ENCODE measurements at regions not wholly inside any gene's neighbourhood (a gene's known extent, or its start where the extent isn't known, plus 50 kb on each side); places are given as distances from the start of the nearest gene placed in this dataset.

GRCh38 chr15:56804279-56804678 lies 71.0 kb upstream of the ZNF280D start:
- H3K4me3 ChIP-seq (ENCODE audit: low read depth, low read length), result no peak overlapping the region
- TF ChIP-seq CTCF (IDR thresholded peaks at IDR 0.05; ENCODE audit: low read depth, low read length), result no peak

GRCh38 chr15:56802161-56802560 lies 68.9 kb upstream of the ZNF280D start:
- TF ChIP-seq CTCF (IDR thresholded peaks at IDR 0.05; ENCODE audit: low read depth, low read length), result no peak

GRCh38 chr15:56798639-56799038 lies 65.3 kb upstream of the ZNF280D start:
- no peak overlapping the region for H3K4me3 ChIP-seq (ENCODE audit: low read depth, low read length)
- TF ChIP-seq CTCF (IDR thresholded peaks at IDR 0.05; ENCODE audit: low read depth, low read length), result no peak

More at GRCh38 chr15:56802161-56802560, 68.9 kb upstream of the ZNF280D start:
- H3K4me3 ChIP-seq (ENCODE audit: low read depth, low read length), result no peak overlapping the region

GRCh38 chr15:56797720-56798275 lies 64.5 kb upstream of the ZNF280D start:
- H3K4me3 ChIP-seq (ENCODE audit: low read depth, low read length), result no peak overlapping the region
- no peak for TF ChIP-seq CTCF (IDR thresholded peaks at IDR 0.05; ENCODE audit: low read depth, low read length)

GRCh38 chr15:56795502-56795901 lies 62.2 kb upstream of the ZNF280D start:
- no peak for TF ChIP-seq CTCF (IDR thresholded peaks at IDR 0.05; ENCODE audit: low read depth, low read length)
- H3K4me3 ChIP-seq (ENCODE audit: low read depth, low read length), result no peak overlapping the region

GRCh38 chr15:56794553-56795329 lies 61.4 kb upstream of the ZNF280D start:
- no peak overlapping the region for H3K4me3 ChIP-seq (ENCODE audit: low read depth, low read length)
- TF ChIP-seq CTCF (IDR thresholded peaks at IDR 0.05; ENCODE audit: low read depth, low read length), result no peak

- H3K4me3 ChIP-seq (ENCODE audit: low read depth, low read length), result no peak overlapping the region
- TF ChIP-seq CTCF (IDR thresholded peaks at IDR 0.05; ENCODE audit: low read depth, low read length), result no peak
Observed at GRCh38 chr15:56794165-56794552, 60.9 kb upstream of the ZNF280D start.

Measured in WI38 (cell line).